Peyer's patch (tissue), 4 donors: ENCODE measurements at regions not wholly inside any gene's neighbourhood (a gene's known extent, or its start where the extent isn't known, plus 50 kb on each side); places are given as distances from the start of the nearest gene placed in this dataset.

Experiments
- DNase-seq, 3 donors: peaks; one replicate each; pipeline ENCODE4 v3.0.0-alpha.2; 2017 to 2019
- H3K27ac ChIP-seq, 4 donors: fragments of 200-600 bp; sonication (generic); one replicate each; pipeline ENCODE4 v1.5.1; 2016 to 2019
- H3K27me3 ChIP-seq, 2 donors: fragments of 200-600 bp; sonication (generic); one replicate each; pipeline ENCODE4 v1.5.1; 2019
- H3K36me3 ChIP-seq, 3 donors: fragments of 200-600 bp; sonication (generic); one replicate each; pipeline ENCODE4 v1.5.1; 2016 to 2019
- H3K4me1 ChIP-seq, 4 donors: fragments of 200-600 bp; sonication (generic); one replicate each; pipeline ENCODE4 v1.5.1; 2016 to 2019
- H3K4me3 ChIP-seq, 4 donors: fragments of 200-600 bp; sonication (generic); 1 replicate in 3 of 4; 2 replicates in 1 of 4; pipeline ENCODE4 v1.5.1; 2016 to 2019; ENCODE audit warnings: mild to moderate bottlenecking in 1 of 4
- H3K9me3 ChIP-seq, 4 donors: fragments of 200-600 bp; sonication (generic); one replicate each; pipeline ENCODE4 v1.5.1; 2016 to 2019; ENCODE audit warnings: mild to moderate bottlenecking in 1 of 4
- CTCF ChIP-seq, 6 experiments: fragments of 450-650 bp in 4 of 6; fragments of 200-600 bp in 2 of 6; sonication (generic) in 1 of 6; IDR thresholded peaks; one replicate each; pipeline ENCODE4 v1.5.1; 2017 to 2019; ENCODE audit warnings: antibody characterized with exemption in 6 of 6, mild to moderate bottlenecking in 3 of 6, moderate library complexity in 1 of 6
- POLR2A ChIP-seq, 2 donors: fragments of 450-650 bp; IDR thresholded peaks; one replicate each; pipeline ENCODE4 v1.5.1; 2017; ENCODE audit warnings: antibody characterized with exemption in 2 of 2, mild to moderate bottlenecking in 2 of 2, moderate library complexity in 2 of 2
- small RNA-seq, 2 donors: library from RNA; depleted of rRNA; stranded (forward); fragments of <200 nt; gene quantifications; one replicate each; pipeline ENCODE3, GENCODE V24; 2016

- DNase-seq: no peak
- no peak for TF ChIP-seq CTCF (IDR thresholded peaks at IDR 0.05)
- no peak for TF ChIP-seq POLR2A (IDR thresholded peaks at IDR 0.05)
- H3K27ac ChIP-seq: no peak overlapping the region
Measured at GRCh38 chr1:218219460-218219859, 65.6 kb upstream of the RRP15 start.

GRCh38 chr1:218224101-218224500, 61.0 kb upstream of the RRP15 start:
- Histone ChIP-seq H3K4me3 (no peak overlapping the region), H3K9me3 (no peaks in the 10 kb centered on the region), H3K4me1 (no peaks in the 10 kb centered on the region), H3K27ac (no peak overlapping the region), H3K27me3 (no peaks in the 10 kb centered on the region), H3K36me3 (no peaks in the 10 kb centered on the region)
- TF ChIP-seq CTCF (IDR thresholded peaks at IDR 0.05) (no peak), POLR2A (IDR thresholded peaks at IDR 0.05) (no peak)
- DNase-seq: no peak

More at GRCh38 chr1:218219460-218219859, 65.6 kb upstream of the RRP15 start:
- Histone ChIP-seq H3K27me3 (no peaks in the 10 kb centered on the region), H3K4me3 (no peak overlapping the region), H3K9me3 (no peaks in the 10 kb centered on the region), H3K4me1 (no peaks in the 10 kb centered on the region), H3K36me3 (no peaks in the 10 kb centered on the region)

- Histone ChIP-seq H3K4me3 (no peak overlapping the region), H3K27ac (no peak overlapping the region), H3K4me1 (no peaks in the 10 kb centered on the region), H3K36me3 (no peaks in the 10 kb centered on the region), H3K9me3 (no peaks in the 10 kb centered on the region), H3K27me3 (no peaks in the 10 kb centered on the region)
- no peak for DNase-seq
- TF ChIP-seq CTCF (IDR thresholded peaks at IDR 0.05): no peak
- no peak for TF ChIP-seq POLR2A (IDR thresholded peaks at IDR 0.05)
Measured at GRCh38 chr1:218226005-218226404, 59.1 kb upstream of the RRP15 start.

Small RNA genes in the stretch of these regions (small RNA-seq; reads per million reads assigned to genes)
- 0 reads per million in 2 donors for gene RNU1-141P
